Ovary (tissue), 7 donors: ENCODE measurements at regions not wholly inside any gene's neighbourhood (a gene's known extent, or its start where the extent isn't known, plus 50 kb on each side); places are given as distances from the start of the nearest gene placed in this dataset.

Source experiments
- DNase-seq, 5 donors: peaks; one replicate each; pipeline ENCODE4 v3.0.0-alpha.2; 2019 to 2020
- H3K27ac ChIP-seq, 2 donors: fragments of 200-600 bp; one replicate each; pipeline versions ENCODE4 v1.5.1 to v1.8.0; 2019 to 2022
- H3K27me3 ChIP-seq: fragments of 200-600 bp; one replicate; pipeline ENCODE4 v1.8.0; 2022
- H3K36me3 ChIP-seq: fragments of 200-600 bp; sonication (generic); one replicate; pipeline ENCODE4 v1.5.1; 2019
- H3K4me1 ChIP-seq: one replicate; pipeline ENCODE4 v1.8.1; 2013; ENCODE audit warnings: mild to moderate bottlenecking, moderate library complexity; ENCODE audit not compliant: insufficient read depth
- H3K4me3 ChIP-seq: fragments of 200-600 bp; sonication (generic); one replicate; pipeline ENCODE4 v1.5.1; 2017
- H3K9me3 ChIP-seq, 2 donors: fragments of 200-600 bp in 1 of 2; sonication (generic) in 1 of 2; one replicate each; pipeline versions ENCODE4 v1.5.1 to v1.8.1; 2013 to 2019; ENCODE audit warnings: mild to moderate bottlenecking in 1 of 2, moderate library complexity in 1 of 2
- CTCF ChIP-seq, 3 donors: fragments of 450-650 bp in 2 of 3; fragments of 200-600 bp in 1 of 3; IDR thresholded peaks; one replicate each; pipeline versions ENCODE4 v1.5.1 to v1.8.0; 2016 to 2022; ENCODE audit warnings: antibody characterized with exemption in 3 of 3, mild to moderate bottlenecking in 1 of 3
- EP300 ChIP-seq: sonication (generic); formaldehyde crosslinking; IDR thresholded peaks from one replicate; pipeline ENCODE4 v1.6.1; 2017; ENCODE audit warnings: antibody characterized with exemption
- POLR2A ChIP-seq: fragments of 450-650 bp; IDR thresholded peaks from one replicate; pipeline ENCODE4 v1.6.1; 2017; ENCODE audit warnings: antibody characterized with exemption, mild to moderate bottlenecking, moderate library complexity
- WGBS, 3 donors: extraction: QIAGEN DNeasy Blood & Tissue Kit in 1 of 3; methylation state at CpG; one replicate each; pipeline versions ENCODE4 v1.1.5 to v1.1.7; 2013 to 2017; 5-methylcytosine and 5-hydroxymethylcytosine counted together
- intact Hi-C, 4 donors: fragments of 100-400 bp; cut with DNase I; formaldehyde crosslinking; loops; one replicate each; pipeline versions ENCODE4 v1.11.0 to v1.15.1; 2022 to 2023
- donor health status: DM: no; HTN: no; CAD: no; lungs with moderate emphysema.
- donor health status: DM: no; HTN: no; CAD: no.
- donor health status: Bipolar disorder and iron deficiency.
- donor health status: DM: no; HTN: no; CAD: no.
- donor health status: DM: yes; HTN: yes; CAD: no.

- no peak overlapping the region for H3K27ac ChIP-seq
- intact Hi-C loops = loop anchor here in 3 of 4 donors (5.0 to 10.0 kb wide), 6 partner anchors 43 to 606 kb away; partner anchors contain the start of gene RCN2 (in 1 of the 3)
- WGBS, 3 donors = 81 to 96% (median 89%) methylated on average over 13 of the region's 13 CpGs
- no peaks in the 10 kb centered on the region for H3K36me3 ChIP-seq
- H3K9me3 ChIP-seq = no peaks in the 10 kb centered on the region
- no peak overlapping the region for H3K4me3 ChIP-seq
- peaks cover 3% of the 10 kb centered on the region for H3K4me1 ChIP-seq
- no peaks in the 10 kb centered on the region for H3K27me3 ChIP-seq
- TF ChIP-seq CTCF (IDR thresholded peaks at IDR 0.05) (no peak), POLR2A (no peak), EP300 (no peak)
- peak in 1 of 5 donors; percentile 22 for DNase-seq
These were observed 92.2 kb downstream of the LINGO1 start for GRCh38 chr15:77540312-77541060.

- Histone ChIP-seq H3K9me3 (no peaks in the 10 kb centered on the region), H3K4me1 (peaks cover 3% of the 10 kb centered on the region), H3K27me3 (no peaks in the 10 kb centered on the region), H3K27ac (no peak overlapping the region), H3K36me3 (no peaks in the 10 kb centered on the region), H3K4me3 (no peak overlapping the region)
- 45 to 48% (median 46%) methylated on average over 5 of the region's 5 CpGs for WGBS, 3 donors
- intact Hi-C loops = no loop called here
- no peak for DNase-seq
- TF ChIP-seq EP300 (no peak), CTCF (IDR thresholded peaks at IDR 0.05) (no peak), POLR2A (no peak)
These were observed 93.8 kb downstream of the LINGO1 start for GRCh38 chr15:77538793-77539497.

GRCh38 chr15:77538027-77538451 lies 94.7 kb downstream of the LINGO1 start:
- 21 to 31% (median 27%) methylated on average over 7 of the region's 7 CpGs for WGBS, 3 donors
- Histone ChIP-seq H3K27me3 (no peaks in the 10 kb centered on the region), H3K4me3 (no peak overlapping the region), H3K4me1 (no peaks in the 10 kb centered on the region), H3K36me3 (no peaks in the 10 kb centered on the region), H3K27ac (no peak overlapping the region), H3K9me3 (no peaks in the 10 kb centered on the region)
- intact Hi-C loops = no loop called here
- TF ChIP-seq POLR2A = no peak
- no peak for TF ChIP-seq EP300
- TF ChIP-seq CTCF (IDR thresholded peaks at IDR 0.05) = no peak
- DNase-seq = no peak

- Histone ChIP-seq H3K4me1 (no peaks in the 10 kb centered on the region), H3K27me3 (no peaks in the 10 kb centered on the region), H3K27ac (no peak overlapping the region), H3K36me3 (no peaks in the 10 kb centered on the region), H3K4me3 (no peak overlapping the region), H3K9me3 (no peaks in the 10 kb centered on the region)
- intact Hi-C loops = no loop called here
- 94 to 100% (median 98%) methylated on average over 1 of the region's 1 CpG for WGBS, 3 donors
- no peak for TF ChIP-seq CTCF (IDR thresholded peaks at IDR 0.05)
- TF ChIP-seq EP300 = no peak
- TF ChIP-seq POLR2A = no peak
- peak in 1 of 5 donors; percentile 11 for DNase-seq
These were observed 95.7 kb downstream of the LINGO1 start for GRCh38 chr15:77537006-77537405.
